HUES64 (cell line): ENCODE measurements at regions not wholly inside any gene's neighbourhood (a gene's known extent, or its start where the extent isn't known, plus 50 kb on each side); places are given as distances from the start of the nearest gene placed in this dataset.

Source experiments
- H3K27ac ChIP-seq: 2 replicates; pipeline ENCODE4 v1.7.0; 2013; ENCODE audit warnings: low read depth, low read length, inconsistent platforms
- H3K27me3 ChIP-seq: 2 replicates; pipeline ENCODE4 v1.6.1; 2013; ENCODE audit warnings: mild to moderate bottlenecking, low read length; ENCODE audit not compliant: insufficient read depth
- H3K36me3 ChIP-seq: 2 replicates; pipeline ENCODE4 v1.6.1; 2013; ENCODE audit warnings: mild to moderate bottlenecking, low read length; ENCODE audit not compliant: insufficient read depth
- H3K4me1 ChIP-seq: 2 replicates; pipeline ENCODE4 v1.6.1; 2013; ENCODE audit warnings: mild to moderate bottlenecking, low read length, moderate library complexity; ENCODE audit not compliant: insufficient read depth
- H3K4me3 ChIP-seq: 2 replicates; pipeline ENCODE4 v1.5.1; 2013; ENCODE audit warnings: mild to moderate bottlenecking, low read length, moderate library complexity
- H3K9ac ChIP-seq: 2 replicates; pipeline ENCODE4 v1.6.1; 2013; ENCODE audit warnings: mild to moderate bottlenecking, low read depth, low read length
- H3K9me3 ChIP-seq: 2 replicates; pipeline ENCODE4 v1.6.1; 2013; ENCODE audit warnings: low read depth, low read length; ENCODE audit not compliant: insufficient read depth
- whole genome bisulfite sequencing: fragments of 150-250, 120-280 bp; methylation state at CpG from one replicate; pipeline ENCODE4 v1.1.7; 2013; ENCODE audit warnings: missing lambda C conversion rate; 5-methylcytosine and 5-hydroxymethylcytosine counted together

- H3K9me3 ChIP-seq, result no peaks in the 10 kb centered on the region
- no peak overlapping the region for H3K4me3 ChIP-seq
- WGBS, result 92% methylated on average over 3 of the region's 3 CpGs
- H3K9ac ChIP-seq, result no peak overlapping the region
- H3K27ac ChIP-seq, result no peak overlapping the region
- no peaks in the 10 kb centered on the region for H3K27me3 ChIP-seq
- H3K36me3 ChIP-seq, result no peaks in the 10 kb centered on the region
- H3K4me1 ChIP-seq, result peaks cover 21% of the 10 kb centered on the region
These were observed 250.8 kb downstream of the C4orf33 start for GRCh38 chr4:129346734-129347133.

- no peaks in the 10 kb centered on the region for H3K36me3 ChIP-seq
- 93% methylated on average over 6 of the region's 8 CpGs for WGBS
These were observed 255.1 kb downstream of the C4orf33 start for GRCh38 chr4:129350834-129351721.

GRCh38 chr4:129352480-129352879 is 256.5 kb downstream of the C4orf33 start:
- 90% methylated on average over 4 of the region's 4 CpGs for WGBS
- no peak overlapping the region for H3K4me3 ChIP-seq
- H3K9me3 ChIP-seq, result no peaks in the 10 kb centered on the region
- no peak overlapping the region for H3K27ac ChIP-seq
- H3K4me1 ChIP-seq, result peaks cover 8% of the 10 kb centered on the region; the same call in 1 of the 2 replicates
- no peaks in the 10 kb centered on the region for H3K27me3 ChIP-seq
- no peak overlapping the region for H3K9ac ChIP-seq
- no peaks in the 10 kb centered on the region for H3K36me3 ChIP-seq

More at GRCh38 chr4:129350834-129351721, 255.1 kb downstream of the C4orf33 start:
- Histone ChIP-seq H3K9me3 (no peaks in the 10 kb centered on the region), H3K27me3 (no peaks in the 10 kb centered on the region), H3K4me3 (no peak overlapping the region), H3K9ac (no peak overlapping the region), H3K27ac (no peak overlapping the region), H3K4me1 (peaks cover 15% of the 10 kb centered on the region; the same call in 1 of the 2 replicates)

GRCh38 chr4:129353490-129353889 is 257.5 kb downstream of the C4orf33 start:
- H3K9ac ChIP-seq, result no peak overlapping the region
- no peaks in the 10 kb centered on the region for H3K36me3 ChIP-seq
- 100% methylated on average over 1 of the region's 1 CpG for WGBS
- no peak overlapping the region for H3K4me3 ChIP-seq
- H3K27ac ChIP-seq, result no peak overlapping the region
- no peaks in the 10 kb centered on the region for H3K27me3 ChIP-seq
- no peaks in the 10 kb centered on the region for H3K9me3 ChIP-seq
- H3K4me1 ChIP-seq, result peaks cover 12% of the 10 kb centered on the region; the same call in 1 of the 2 replicates

- Histone ChIP-seq H3K9ac (no peak overlapping the region), H3K36me3 (no peaks in the 10 kb centered on the region), H3K4me1 (peaks cover 18% of the 10 kb centered on the region), H3K4me3 (no peak overlapping the region), H3K27me3 (no peaks in the 10 kb centered on the region), H3K9me3 (no peaks in the 10 kb centered on the region), H3K27ac (no peak overlapping the region)
- WGBS, result 93% methylated on average over 3 of the region's 3 CpGs
These were observed 259.1 kb downstream of the C4orf33 start for GRCh38 chr4:129355031-129355430.

GRCh38 chr4:129355516-129355915 is 259.6 kb downstream of the C4orf33 start:
- Histone ChIP-seq H3K27me3 (no peaks in the 10 kb centered on the region), H3K9ac (no peak overlapping the region), H3K27ac (no peak overlapping the region), H3K4me1 (peaks cover 18% of the 10 kb centered on the region), H3K4me3 (no peak overlapping the region), H3K36me3 (no peaks in the 10 kb centered on the region), H3K9me3 (no peaks in the 10 kb centered on the region)
- 40% methylated on average over 4 of the region's 4 CpGs for WGBS

GRCh38 chr4:129358571-129358970 is 262.6 kb downstream of the C4orf33 start:
- H3K9me3 ChIP-seq, result no peaks in the 10 kb centered on the region
- H3K27ac ChIP-seq, result no peak overlapping the region
- no peaks in the 10 kb centered on the region for H3K36me3 ChIP-seq
- H3K27me3 ChIP-seq, result no peaks in the 10 kb centered on the region
- H3K4me1 ChIP-seq, result peaks cover 18% of the 10 kb centered on the region
- H3K4me3 ChIP-seq, result no peak overlapping the region
- no peak overlapping the region for H3K9ac ChIP-seq

GRCh38 chr4:129359461-129359860 is 263.5 kb downstream of the C4orf33 start:
- H3K27ac ChIP-seq, result no peak overlapping the region
- no peak overlapping the region for H3K4me3 ChIP-seq
- H3K4me1 ChIP-seq, result peaks cover 18% of the 10 kb centered on the region
- H3K27me3 ChIP-seq, result no peaks in the 10 kb centered on the region
- no peaks in the 10 kb centered on the region for H3K36me3 ChIP-seq
- no peaks in the 10 kb centered on the region for H3K9me3 ChIP-seq
- no peak overlapping the region for H3K9ac ChIP-seq

- peaks cover 10% of the 10 kb centered on the region for H3K4me1 ChIP-seq
- no peak overlapping the region for H3K27ac ChIP-seq
- H3K9ac ChIP-seq, result no peak overlapping the region
- H3K27me3 ChIP-seq, result no peaks in the 10 kb centered on the region
- 45% methylated on average over 3 of the region's 5 CpGs for WGBS
- no peak overlapping the region for H3K4me3 ChIP-seq
- H3K9me3 ChIP-seq, result no peaks in the 10 kb centered on the region
- H3K36me3 ChIP-seq, result no peaks in the 10 kb centered on the region
These were observed 266.8 kb downstream of the C4orf33 start for GRCh38 chr4:129362691-129363274.

GRCh38 chr4:129364747-129365452 is 268.9 kb downstream of the C4orf33 start:
- H3K27ac ChIP-seq, result no peak overlapping the region
- no peak overlapping the region for H3K9ac ChIP-seq
- no peaks in the 10 kb centered on the region for H3K36me3 ChIP-seq
- no peak overlapping the region for H3K4me3 ChIP-seq
- WGBS, result 94% methylated on average over 9 of the region's 10 CpGs
- no peaks in the 10 kb centered on the region for H3K27me3 ChIP-seq
- no peaks in the 10 kb centered on the region for H3K4me1 ChIP-seq
- H3K9me3 ChIP-seq, result no peaks in the 10 kb centered on the region

- Histone ChIP-seq H3K9me3 (no peaks in the 10 kb centered on the region), H3K9ac (no peak overlapping the region), H3K4me3 (no peak overlapping the region), H3K27ac (no peak overlapping the region), H3K36me3 (no peaks in the 10 kb centered on the region), H3K27me3 (no peaks in the 10 kb centered on the region), H3K4me1 (no peaks in the 10 kb centered on the region)
- WGBS, result 94% methylated on average over 3 of the region's 3 CpGs
These were observed 273.5 kb downstream of the C4orf33 start for GRCh38 chr4:129369361-129370010.
